GM12891 (cell line): ENCODE measurements at regions not wholly inside any gene's neighbourhood (a gene's known extent, or its start where the extent isn't known, plus 50 kb on each side); places are given as distances from the start of the nearest gene placed in this dataset.

Experiments
- POLR2A ChIP-seq: IDR thresholded peaks from 2 replicates; pipeline ENCODE4 v1.6.1; 2011; ENCODE audit warnings: low read depth, low read length, control low read depth
- POLR2AphosphoS5 ChIP-seq: IDR thresholded peaks from 2 replicates; pipeline ENCODE4 v1.6.1; 2011; ENCODE audit warnings: low read depth, low read length, control low read depth
- POU2F2 ChIP-seq: IDR thresholded peaks from 2 replicates; pipeline ENCODE4 v1.6.1; 2011; ENCODE audit warnings: low read depth, mild to moderate bottlenecking, control low read depth, low read length, moderate library complexity
- SPI1 ChIP-seq: IDR thresholded peaks from 2 replicates; pipeline ENCODE4 v1.6.1; 2011; ENCODE audit warnings: low read depth, low read length, control low read depth

- TF ChIP-seq POLR2A (no peak), POLR2AphosphoS5 (no peak), SPI1 (peak; percentile 34; the same call in 1 of the 2 replicates), POU2F2 (no peak)
Measured at GRCh38 chr5:112684121-112684520, 53.6 kb upstream of the APC start.
